HG03064 (cell line): ENCODE measurements at regions not wholly inside any gene's neighbourhood (a gene's known extent, or its start where the extent isn't known, plus 50 kb on each side); places are given as distances from the start of the nearest gene placed in this dataset.
"Not testable (repeated sequence)": the region's sequence is repeated elsewhere in the genome, so short reads cannot be mapped to it uniquely, and the experiment has no call there.

Experiments used
- ATAC-seq: cut with Tn5 transposase; IDR thresholded peaks from one replicate; pipeline ENCODE4 v1.9.1; 2021; ENCODE audit warnings: low read depth; ENCODE audit not compliant: unreplicated experiment

DNA sequence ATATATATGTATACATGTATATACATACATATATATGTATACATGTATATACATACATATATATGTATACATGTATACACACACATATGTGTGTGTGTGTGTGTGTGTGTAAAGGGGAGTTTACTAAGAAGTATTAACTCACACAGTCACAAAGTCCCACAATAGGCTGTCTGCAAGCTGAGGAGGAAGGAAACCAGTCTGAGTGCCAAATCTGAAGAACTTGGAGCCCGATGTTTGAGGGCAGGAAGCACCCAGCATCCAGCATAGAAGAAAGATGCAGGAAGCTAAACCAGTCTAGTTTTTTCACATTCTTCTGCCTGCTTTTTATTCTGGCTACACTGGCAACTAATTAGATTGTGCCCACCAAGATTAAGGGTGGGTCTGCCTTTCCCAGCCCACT lies 591.5 kb downstream of the PRR16 start:
- ATAC-seq = no peak

DNA sequence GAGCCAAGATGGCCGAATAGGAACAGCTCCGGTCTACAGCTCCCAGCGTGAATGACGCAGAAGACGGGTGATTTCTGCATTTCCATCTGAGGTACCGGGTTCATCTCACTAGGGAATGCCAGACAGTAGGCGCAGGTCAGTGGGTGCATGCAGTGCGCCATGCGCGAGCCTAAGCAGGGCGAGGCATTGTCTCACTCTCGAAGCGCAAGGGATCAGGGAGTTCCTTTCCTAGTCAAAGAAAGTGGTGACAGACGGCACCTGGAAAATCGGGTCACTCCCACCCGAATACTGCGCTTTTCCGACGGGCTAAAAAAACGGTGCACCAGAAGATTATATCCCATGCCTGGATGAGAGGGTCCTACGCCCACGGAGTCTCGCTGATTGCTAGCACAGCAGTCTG lies 600.1 kb downstream of the PRR16 start:
- ATAC-seq = not testable (repeated sequence)

DNA sequence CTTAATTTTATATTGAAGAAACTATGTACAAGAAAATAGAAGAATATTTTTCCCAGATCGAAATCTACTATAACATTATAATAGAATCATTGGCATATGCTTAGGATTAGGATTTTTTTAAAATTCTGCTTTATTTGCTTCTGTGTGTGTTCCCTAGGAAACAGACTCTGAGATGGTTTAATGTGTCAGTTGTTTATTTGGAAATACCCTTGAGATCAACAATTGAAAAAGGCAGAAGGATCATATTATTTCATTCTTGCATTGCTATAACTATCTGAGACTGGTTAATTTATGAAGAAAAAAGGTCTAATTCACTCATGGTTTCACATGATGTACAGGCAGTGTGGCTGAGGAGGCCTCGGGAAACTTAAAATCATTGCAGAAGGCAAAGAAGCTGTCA lies 622.6 kb downstream of the PRR16 start:
- ATAC-seq = no peak

DNA sequence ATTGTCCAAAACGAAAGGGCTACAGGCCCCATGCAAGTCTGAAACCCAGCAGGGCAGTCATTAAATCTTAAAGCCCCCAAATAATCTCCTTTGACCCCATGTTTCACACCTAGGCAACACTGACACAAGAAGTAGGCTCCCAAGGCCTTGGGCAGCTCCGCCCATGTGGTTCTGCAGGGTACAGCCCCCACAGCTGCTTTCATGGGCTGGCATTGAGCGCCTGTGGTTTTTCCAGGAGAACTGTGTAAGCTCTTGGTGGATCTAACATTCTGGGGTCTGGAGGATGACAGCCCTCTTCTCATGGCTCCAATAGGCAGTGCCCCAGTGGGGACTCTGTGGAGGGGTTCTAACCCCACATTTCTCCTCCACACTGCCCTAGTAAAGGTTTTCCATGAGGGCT lies 623.5 kb downstream of the PRR16 start:
- no peak for ATAC-seq

DNA sequence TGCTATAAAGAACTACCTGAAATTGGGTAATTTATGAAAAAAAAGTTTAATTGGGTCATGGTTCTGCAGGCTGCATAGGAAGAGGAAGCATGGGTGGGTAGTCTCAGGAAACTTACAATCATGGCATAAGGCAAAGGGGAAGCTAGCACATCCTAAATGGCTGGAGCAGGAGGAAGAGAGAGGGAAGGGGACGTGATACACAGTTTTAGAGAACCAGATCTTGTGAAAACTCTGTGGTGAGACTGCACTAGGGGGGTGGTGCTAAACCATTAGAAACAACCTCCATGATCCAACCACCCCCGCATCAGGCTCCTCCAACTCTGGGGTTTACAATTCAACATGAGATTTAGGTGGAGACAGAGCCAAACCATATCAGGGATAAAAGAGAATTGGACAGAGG lies 624.2 kb downstream of the PRR16 start:
- ATAC-seq = no peak

DNA sequence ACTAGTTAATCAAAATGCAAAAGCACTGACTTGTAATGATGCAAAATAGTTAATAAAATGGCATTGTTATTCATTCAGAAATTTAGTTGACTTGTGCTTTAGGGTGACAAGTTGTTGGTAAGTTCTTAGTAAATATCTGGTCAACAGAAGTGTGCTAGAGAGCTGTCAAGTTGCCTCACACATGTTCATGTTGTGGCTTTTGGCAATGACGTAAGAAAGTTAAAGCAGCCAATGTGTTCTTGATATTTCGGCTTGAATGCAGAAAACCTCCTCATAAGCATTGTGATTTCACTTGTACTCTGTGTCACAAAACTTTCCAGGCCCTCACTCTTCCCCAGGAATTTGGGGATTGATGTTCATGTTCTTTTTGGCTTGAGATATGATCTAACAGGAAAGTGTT lies 626.7 kb downstream of the PRR16 start:
- ATAC-seq = no peak

DNA sequence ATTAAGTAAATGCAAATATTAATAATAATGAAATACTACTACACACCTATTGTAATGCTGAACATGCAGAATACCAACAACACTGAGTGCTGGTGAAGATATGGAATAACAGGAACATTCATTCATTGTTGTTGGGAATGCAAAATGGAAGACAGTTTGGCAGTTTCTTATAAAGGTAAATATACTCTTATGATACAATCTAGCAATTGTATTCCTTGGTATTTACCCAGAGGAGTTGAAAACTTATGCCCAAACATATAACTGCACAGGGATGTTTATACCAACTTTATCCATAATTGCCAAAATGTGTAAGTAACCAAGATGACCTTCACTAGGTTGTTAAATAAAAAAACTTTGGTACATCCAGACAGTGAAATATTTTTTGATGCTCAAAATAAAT lies 636.8 kb downstream of the PRR16 start:
- no peak for ATAC-seq

DNA sequence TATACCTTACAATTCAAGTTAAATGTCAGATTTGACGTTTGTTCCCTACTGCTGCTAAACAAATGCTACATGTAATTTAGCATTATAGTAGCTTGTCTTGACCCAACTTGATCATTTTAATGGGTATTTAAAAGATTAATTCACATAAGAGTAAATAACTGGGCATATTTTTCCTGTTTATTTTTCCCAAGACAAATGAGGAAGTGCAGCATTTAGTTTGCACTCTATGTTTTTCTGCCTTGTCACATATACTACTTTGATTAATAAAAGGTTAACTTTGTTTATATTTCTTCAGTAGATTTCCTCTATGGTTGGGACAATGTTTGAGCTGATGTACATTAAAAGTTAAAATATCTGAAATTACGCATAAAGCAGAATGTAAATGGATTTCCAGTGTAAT lies 641.8 kb downstream of the PRR16 start:
- ATAC-seq = no peak

DNA sequence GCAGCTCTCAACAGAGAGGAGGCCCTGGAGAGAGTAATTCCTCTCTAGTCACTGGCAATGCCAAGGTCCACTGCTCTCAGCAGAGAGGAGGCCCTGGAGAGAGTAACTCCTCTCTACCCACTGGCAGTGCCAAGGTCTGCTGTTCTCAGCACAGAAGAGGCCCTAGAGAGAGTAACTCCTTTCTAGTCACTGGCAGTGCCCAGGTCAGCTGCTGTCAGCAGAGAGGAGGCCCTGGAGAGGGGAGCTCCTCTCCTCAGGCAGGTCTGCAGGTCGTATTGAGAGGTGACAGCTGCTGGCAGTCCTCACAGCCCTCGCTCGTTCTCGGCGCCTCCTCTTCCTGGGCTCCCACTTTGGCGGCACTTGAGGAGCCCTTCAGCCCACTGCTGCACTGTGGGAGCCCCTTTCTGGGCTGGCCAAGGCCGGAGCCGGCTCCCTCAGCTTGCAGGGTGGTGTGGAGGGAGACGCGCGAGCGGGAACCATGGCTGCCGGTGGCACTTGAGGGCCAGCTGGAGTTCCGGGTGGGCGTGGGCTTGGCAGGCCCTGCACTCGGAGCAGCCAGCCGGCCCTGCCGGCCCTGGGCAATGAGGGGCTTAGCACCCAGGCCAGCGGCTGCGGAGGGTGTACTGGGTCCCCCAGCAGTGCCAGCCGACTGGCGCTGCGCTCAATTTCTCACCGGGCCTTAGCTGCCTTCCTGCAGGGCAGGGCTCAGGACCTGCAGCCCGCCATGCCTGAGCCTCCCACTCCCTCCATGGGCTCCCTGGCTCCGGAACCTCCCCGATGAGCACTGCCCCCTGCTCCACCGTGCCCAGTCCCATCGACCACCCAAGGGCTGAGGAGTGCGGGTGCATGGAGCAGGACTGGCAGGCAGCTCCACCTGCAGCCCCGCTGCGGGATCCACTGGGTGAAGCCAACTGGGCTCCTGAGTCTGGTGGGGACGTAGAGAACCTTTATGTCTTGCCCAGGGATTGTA lies 642.9 kb downstream of the PRR16 start:
- ATAC-seq = not testable (repeated sequence)

DNA sequence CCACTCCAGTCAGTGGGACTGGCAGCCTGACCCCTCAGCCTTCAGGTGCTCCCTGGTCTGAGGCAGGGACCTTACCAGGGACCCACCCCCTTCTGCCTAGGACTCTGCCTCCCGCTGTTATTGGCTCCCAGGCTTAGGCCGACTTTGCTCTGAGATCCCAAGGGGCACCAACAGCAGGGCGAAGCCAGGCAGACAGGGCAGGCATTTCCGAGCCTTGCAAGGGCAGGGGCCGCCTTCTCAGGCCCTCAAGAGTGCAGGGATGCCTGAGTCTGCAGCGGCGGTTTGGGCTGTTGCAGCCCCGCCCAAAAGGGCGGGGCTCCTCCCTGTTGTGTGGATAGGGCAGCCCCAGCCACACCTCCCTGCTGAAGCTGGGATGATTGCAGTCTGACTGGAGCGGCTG lies 644.6 kb downstream of the PRR16 start:
- no peak for ATAC-seq

DNA sequence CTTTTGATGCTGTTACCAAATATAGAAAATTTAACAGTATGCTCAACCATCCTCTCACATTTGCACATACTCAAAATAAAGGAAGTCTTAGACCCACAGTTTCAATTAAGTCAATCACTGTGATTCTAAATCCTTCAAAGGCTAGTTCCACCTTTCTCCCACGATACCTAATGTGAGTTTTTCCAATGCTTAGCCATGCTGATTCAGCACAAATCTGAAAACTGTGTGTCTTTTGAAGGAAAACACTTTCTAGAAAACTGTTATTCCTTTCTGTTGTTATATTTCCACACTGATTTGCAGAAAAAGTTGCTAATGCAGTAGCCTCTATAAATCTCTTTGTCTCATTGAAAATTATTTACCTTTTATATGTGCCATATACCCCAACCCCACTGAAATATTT lies 645.7 kb downstream of the PRR16 start:
- ATAC-seq = no peak

DNA sequence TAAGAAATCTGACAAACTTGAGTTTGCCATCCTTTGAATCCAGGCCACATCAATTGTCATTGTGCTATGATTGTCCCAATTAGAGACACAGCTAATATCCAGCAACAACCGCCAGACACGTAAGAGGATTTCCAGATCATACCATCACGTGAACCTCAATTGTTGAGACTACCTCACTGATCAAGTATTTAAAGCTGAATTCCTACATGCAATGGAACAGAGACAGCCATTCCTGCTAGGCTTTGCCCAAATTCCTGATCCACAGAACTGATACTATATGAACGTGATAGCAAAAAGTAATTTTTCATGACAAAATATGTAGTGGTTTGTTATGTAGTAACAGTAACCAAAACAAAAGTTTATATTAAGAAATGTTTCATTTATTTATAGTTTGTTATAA lies 657.7 kb downstream of the PRR16 start:
- ATAC-seq = no peak

DNA sequence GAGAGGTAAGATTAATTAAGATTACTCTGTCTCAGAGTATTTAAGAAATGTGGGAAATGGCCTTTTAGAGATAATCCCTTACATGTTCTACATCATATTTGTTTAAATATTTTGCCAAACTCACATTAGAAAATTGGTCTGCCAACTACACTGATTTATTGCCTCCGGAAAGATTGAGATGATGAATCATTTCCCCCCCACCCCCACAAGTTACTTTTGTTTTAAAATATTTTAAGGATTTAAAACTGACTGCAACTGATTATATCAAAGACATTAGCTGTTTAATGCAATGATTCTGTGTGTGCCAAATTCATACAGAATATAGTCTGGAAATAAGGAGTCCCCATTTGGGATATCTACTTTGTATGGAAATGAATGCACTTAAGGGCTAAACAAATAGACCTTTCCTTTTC lies 674.4 kb downstream of the PRR16 start:
- ATAC-seq = no peak

DNA sequence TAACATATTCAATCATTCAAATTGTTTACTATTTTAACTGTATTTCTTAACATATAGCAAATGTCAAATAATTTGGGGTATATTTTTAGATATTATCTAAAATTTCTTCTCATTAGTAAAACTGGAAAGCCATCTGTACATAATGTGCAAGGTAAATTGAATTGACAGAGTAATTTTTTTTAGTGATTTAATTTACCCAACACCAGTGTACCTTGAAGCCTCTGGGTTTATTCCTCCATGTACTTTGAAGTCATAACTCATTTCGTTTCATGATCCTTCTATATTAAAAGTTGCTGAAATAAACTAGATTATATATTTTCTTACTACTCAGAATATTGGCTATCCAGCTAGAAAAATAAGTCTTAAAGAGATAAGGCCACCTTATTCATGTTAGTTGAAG lies 674.9 kb downstream of the PRR16 start:
- no peak for ATAC-seq

DNA sequence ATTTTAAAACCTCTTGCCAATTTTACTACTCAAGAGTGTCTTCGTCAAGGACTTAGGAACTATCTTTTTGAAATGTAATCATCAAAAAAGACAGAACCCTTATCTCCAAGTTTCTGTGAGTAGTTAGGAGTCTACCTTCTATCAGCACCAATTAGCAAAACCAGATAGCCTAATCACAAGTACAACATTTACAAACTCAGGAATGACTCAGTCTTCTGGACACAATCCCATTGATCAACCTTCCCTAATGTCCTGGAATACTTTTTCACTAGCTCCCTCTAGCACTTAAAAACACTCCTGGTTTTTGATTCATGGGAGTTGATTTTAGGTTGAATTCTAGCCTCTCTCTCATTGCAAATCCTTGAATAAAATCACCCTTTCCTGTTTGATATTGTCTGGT lies 680.7 kb downstream of the PRR16 start:
- ATAC-seq = no peak

DNA sequence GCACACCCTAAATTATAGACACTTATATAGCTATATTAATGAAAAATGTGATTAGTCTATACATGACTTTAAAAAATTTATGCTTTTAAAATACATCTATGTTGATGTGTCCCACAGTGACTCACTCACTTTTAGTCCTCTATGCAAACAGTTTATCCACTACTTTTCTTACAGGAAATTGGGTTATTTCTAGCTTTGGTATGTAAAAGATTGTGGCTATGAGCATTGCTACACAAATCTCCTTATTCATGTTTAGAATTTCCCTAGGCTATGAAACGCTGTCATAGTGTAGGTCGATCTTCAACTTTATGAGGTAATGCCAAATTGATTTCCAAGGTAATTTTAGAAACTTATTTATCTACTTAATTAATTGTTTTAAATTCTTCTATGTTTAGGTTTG lies 687.4 kb downstream of the PRR16 start:
- ATAC-seq = no peak

DNA sequence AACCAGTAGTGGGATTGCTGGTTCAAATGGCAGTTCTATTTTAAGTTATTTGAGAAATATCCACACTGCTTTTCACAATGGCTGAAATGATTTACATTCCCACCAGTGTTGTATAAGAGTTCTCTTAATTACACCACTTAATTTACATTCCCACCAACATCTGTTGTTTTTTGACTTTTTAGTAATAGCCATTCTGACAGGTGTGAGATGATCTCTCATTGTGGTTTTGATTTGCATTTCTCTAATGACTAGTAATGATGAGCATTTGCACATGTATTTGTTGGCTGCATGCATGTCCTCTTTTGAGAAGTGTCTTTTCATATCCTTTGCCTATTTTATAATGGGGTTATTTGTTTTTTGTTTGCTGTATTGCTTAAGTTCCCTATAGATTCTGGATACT lies 688.3 kb downstream of the PRR16 start:
- no peak for ATAC-seq

DNA sequence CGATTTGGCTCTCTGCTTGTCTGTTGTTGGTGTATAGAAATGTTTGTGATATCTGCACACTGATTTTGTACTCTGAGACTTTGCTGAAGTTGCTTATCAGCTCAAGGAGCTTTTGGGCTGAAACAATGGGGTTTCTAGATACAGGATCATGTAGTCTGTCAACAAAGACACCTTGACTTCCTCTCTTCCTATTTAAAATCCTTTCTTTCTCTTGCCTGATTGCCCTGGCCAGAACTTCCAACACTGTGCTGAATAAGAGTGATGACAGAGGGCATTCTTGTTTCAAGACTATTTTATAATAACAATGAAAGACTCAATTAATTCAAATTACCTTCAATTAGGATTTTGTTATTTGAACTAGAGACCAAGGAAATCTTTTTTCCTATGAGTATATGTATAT lies 692.5 kb downstream of the PRR16 start:
- ATAC-seq = no peak

DNA sequence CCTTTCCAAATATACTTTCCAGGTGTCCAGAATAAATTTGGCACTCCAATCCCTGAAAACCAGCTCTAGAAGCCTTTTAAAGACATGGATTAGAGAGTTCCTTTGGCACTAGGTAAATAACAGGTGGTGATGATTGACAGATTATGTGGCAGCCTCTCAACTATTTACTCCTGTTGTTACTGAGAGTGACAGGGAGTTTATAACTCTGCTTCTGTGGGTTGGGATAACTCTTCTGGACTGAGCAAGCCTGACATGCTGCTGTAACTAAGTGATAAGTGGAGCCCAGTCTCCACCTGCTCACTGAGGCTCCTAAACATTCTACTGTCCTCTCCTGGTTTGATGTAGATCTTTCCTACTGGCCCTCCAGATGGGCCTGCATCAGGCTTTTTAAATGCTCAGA lies 693.2 kb upstream of the FTMT start:
- ATAC-seq = no peak

DNA sequence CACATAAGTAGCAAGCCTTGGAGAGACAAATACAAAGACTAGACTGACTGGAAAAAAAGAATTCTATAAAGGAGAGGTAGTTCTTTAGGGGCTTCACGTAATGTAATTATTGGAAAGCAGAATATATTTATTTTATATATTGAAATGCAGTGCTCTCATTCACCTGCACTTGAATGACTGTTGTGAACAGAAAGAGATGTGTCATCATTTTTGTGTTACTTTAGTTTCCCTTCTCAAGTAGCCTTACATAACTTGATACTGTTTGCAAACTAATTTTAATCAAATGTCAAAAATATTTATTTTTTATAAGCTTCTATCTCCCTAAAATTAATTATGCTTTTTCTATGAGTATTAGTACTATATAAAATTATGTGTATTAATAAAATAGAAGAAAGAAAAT lies 691.1 kb upstream of the FTMT start:
- ATAC-seq = no peak

DNA sequence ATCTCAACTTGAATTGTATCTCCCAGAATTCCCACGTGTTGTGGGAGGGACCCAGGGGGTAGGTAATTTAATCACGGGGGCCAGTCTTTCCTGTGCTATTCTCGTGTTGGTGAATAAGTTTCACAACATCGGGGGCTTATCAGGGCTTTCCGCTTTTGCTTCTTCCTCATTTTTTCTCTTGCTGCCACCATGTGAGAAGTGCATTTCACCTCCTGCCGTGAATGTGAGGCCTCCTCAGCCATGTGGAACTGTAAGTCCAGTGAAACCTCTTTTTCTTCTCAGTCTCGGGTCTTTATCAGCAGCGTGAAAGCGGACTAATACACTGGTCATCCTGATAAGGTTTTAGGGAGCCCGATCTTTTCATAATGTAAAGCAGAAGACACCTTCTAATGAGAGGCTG lies 687.0 kb upstream of the FTMT start:
- ATAC-seq = no peak

DNA sequence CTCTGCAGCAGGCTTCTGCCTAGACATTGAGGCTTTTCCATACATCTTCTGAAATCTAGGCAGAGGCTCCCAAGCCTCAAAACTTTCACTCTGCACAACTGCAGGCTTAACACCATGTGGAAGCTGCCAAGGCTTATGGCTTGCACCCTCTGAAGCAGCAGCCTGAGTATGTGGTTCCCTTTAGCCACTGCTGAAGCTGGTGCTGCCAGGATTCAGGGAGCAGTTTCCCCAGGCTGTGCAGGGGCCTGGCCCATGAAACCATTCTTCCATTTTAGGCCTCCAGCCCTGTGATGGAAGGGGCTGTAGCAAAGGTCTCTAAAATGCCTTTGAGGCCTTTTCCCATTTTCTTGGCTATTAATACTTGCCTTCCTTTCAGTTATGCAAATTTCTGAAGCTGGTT lies 680.3 kb upstream of the FTMT start:
- ATAC-seq = no peak

DNA sequence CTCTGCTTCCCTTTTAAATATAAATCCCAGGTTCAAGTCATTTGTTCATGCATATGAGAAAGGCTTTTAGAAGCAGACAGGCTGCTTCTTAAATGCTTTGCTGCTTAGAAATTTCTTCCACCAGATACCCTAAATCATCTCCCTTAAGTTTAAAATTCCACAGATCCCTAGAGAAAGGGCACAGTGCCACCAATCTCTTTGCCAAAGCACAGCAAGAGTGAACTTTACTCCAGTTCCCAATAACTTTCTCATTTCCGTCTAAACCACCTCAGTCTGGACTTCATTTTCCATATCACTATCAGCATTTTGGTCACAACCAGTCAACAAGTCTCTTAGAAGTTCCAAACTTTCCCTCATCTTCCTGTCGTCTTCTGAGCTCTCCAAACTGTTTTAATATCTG lies 679.8 kb upstream of the FTMT start:
- no peak for ATAC-seq
